ENCODE measurements at regions not wholly inside any gene's neighbourhood (a gene's known extent, or its start where the extent isn't known, plus 50 kb on each side); places are given as distances from the start of the nearest gene placed in this dataset.

DNA sequence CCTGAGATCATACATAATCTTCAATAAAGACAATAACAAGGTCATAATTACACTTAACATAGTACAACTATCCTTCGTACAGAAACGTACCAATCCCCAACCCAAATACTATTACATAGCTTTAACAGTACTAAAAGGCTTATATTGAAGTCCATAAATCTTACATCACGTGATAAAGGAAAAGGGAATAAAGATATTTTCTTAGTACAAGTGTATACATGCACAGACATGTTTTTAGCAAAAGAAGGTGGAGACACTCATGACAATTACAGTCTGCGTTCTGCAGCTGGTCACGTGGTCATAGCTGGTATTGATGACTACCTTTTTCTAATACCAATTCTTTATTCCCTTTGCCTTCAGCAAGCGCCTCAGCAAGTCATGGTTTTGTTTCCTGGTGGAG is 464.5 kb upstream of the SLITRK5 start:
- H3K27ac ChIP-seq (ENCODE audit: low read length), result no peak overlapping the region
- no peaks in the 10 kb centered on the region for H3K36me3 ChIP-seq (ENCODE audit: control insufficient read depth, insufficient read depth, low read length)
- H3K9me3 ChIP-seq (ENCODE audit: control insufficient read depth, insufficient read depth, low read length), result no peaks in the 10 kb centered on the region
- DNase-seq (no peak), ATAC-seq (no peak)
- Mint-ChIP-seq H3K27ac (no peak overlapping the region), H3K36me3 (no peaks in the 10 kb centered on the region), H3K4me1 (no peaks in the 10 kb centered on the region), H3K9me3 (peaks cover 10 to 12% of the 10 kb centered on the region in 2 donors), H3K4me3 (no peak overlapping the region), H3K27me3 (ENCODE audit: low read depth in 2 of 2) (no peaks in the 10 kb centered on the region)
- 84% methylated on average over 6 of the region's 6 CpGs for WGBS (ENCODE audit: insufficient coverage)
- no peak overlapping the region for H3K4me3 ChIP-seq (ENCODE audit: low read length)
- H3K27me3 ChIP-seq (ENCODE audit: control insufficient read depth, insufficient read depth, low read length), result no peaks in the 10 kb centered on the region
- H3K4me1 ChIP-seq (ENCODE audit: control insufficient read depth, insufficient read depth, low read length), result no peaks in the 10 kb centered on the region
- intact Hi-C loops (cut with micrococcal nuclease), result no loop called here
- TF ChIP-seq, protein P1, sequence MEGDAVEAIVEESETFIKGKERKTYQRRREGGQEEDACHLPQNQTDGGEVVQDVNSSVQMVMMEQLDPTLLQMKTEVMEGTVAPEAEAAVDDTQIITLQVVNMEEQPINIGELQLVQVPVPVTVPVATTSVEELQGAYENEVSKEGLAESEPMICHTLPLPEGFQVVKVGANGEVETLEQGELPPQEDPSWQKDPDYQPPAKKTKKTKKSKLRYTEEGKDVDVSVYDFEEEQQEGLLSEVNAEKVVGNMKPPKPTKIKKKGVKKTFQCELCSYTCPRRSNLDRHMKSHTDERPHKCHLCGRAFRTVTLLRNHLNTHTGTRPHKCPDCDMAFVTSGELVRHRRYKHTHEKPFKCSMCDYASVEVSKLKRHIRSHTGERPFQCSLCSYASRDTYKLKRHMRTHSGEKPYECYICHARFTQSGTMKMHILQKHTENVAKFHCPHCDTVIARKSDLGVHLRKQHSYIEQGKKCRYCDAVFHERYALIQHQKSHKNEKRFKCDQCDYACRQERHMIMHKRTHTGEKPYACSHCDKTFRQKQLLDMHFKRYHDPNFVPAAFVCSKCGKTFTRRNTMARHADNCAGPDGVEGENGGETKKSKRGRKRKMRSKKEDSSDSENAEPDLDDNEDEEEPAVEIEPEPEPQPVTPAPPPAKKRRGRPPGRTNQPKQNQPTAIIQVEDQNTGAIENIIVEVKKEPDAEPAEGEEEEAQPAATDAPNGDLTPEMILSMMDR (IDR thresholded peaks at IDR 0.05), result no peak

DNA sequence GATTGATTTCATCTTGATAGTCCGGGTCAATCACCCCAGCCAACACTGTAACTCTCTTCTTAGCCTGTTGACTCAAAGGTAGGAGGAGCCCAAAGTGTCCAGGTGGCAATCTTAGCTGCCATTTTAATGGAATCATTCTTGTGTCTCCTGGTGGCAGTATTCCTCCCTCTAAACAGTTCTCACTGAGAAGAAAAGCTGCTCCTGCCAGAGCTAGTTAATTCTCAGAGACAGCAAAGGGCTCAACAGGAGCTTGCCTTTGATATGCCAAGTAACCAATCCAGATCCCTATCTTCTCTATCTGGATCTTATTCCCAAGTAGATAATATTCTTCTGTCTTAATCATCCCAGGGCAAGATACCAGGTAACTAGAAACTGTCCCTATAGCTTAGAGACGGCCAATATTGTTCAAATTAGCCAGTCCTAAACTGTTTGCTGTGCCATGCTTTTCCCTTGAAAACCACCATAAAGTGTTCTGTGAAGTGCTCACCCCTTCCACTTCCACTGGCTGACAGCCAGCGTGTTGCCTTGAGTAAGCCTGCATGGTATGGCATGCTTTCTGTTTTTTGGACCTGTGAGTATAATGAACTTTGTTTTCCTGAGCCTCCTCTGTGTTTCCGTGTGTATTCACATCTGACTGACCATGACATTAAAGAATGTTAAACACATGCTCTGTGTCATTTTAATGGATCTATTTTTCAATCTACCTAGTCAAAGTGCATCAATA is 463.7 kb upstream of the SLITRK5 start:
- no peak for ATAC-seq
- Histone ChIP-seq H3K36me3 (ENCODE audit: control insufficient read depth, insufficient read depth, low read length) (no peaks in the 10 kb centered on the region), H3K9me3 (ENCODE audit: control insufficient read depth, insufficient read depth, low read length) (no peaks in the 10 kb centered on the region), H3K4me1 (ENCODE audit: control insufficient read depth, insufficient read depth, low read length) (no peaks in the 10 kb centered on the region), H3K27ac (ENCODE audit: low read length) (no peak overlapping the region), H3K4me3 (ENCODE audit: low read length) (no peak overlapping the region), H3K27me3 (ENCODE audit: control insufficient read depth, insufficient read depth, low read length) (no peaks in the 10 kb centered on the region)
- Mint-ChIP-seq H3K36me3 (no peaks in the 10 kb centered on the region), H3K27me3 (ENCODE audit: low read depth in 2 of 2) (no peaks in the 10 kb centered on the region), H3K9me3 (peaks cover 12% of the 10 kb centered on the region in 2 donors), H3K4me3 (no peak overlapping the region), H3K4me1 (no peaks in the 10 kb centered on the region), H3K27ac (no peak overlapping the region)
- no peak for DNase-seq
- intact Hi-C loops (cut with micrococcal nuclease), result no loop called here
- WGBS (ENCODE audit: insufficient coverage), result 59% methylated on average over 4 of the region's 4 CpGs
- TF ChIP-seq, protein P1 (IDR thresholded peaks at IDR 0.05), result no peak

- Mint-ChIP-seq H3K27me3 (ENCODE audit: low read depth in 2 of 2) (no peaks in the 10 kb centered on the region), H3K36me3 (no peaks in the 10 kb centered on the region), H3K27ac (no peak overlapping the region), H3K9me3 (peaks cover 12 to 15% of the 10 kb centered on the region in 2 donors), H3K4me3 (no peak overlapping the region), H3K4me1 (no peaks in the 10 kb centered on the region)
- Histone ChIP-seq H3K9me3 (ENCODE audit: control insufficient read depth, insufficient read depth, low read length) (no peaks in the 10 kb centered on the region), H3K36me3 (ENCODE audit: control insufficient read depth, insufficient read depth, low read length) (no peaks in the 10 kb centered on the region), H3K4me1 (ENCODE audit: control insufficient read depth, insufficient read depth, low read length) (no peaks in the 10 kb centered on the region), H3K4me3 (ENCODE audit: low read length) (no peak overlapping the region), H3K27me3 (ENCODE audit: control insufficient read depth, insufficient read depth, low read length) (no peaks in the 10 kb centered on the region), H3K27ac (ENCODE audit: low read length) (no peak overlapping the region)
- DNase-seq, result no peak
- intact Hi-C loops (cut with micrococcal nuclease), result no loop called here
- ATAC-seq, result no peak
- TF ChIP-seq, protein P1 (IDR thresholded peaks at IDR 0.05), result no peak
- WGBS (ENCODE audit: insufficient coverage), result 83% methylated on average over 1 of the region's 2 CpGs
Observed at GRCh38 chr13:87208636-87209035, 462.5 kb upstream of the SLITRK5 start.

DNA sequence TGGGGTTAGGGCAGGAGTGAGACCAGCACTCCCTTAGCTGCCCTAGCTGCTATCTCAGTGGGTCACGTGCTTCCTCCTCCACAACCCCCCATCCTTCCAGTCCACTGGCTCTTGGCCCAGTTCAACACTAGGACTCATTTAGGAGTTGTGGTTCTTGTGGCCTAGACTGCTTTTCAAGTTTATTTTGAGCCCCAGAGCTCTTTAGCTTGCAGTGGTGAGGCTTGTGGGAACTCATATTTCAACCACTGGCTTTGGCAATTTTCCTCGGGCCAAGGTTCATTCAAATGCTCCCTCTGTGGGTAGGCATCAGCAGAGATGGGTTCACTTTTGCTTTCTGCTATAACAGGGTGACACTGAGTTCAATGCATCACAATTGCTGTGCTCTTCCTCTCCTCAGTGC is 436.2 kb upstream of the SLITRK5 start:
- 3% methylated on average over 2 of the region's 2 CpGs for WGBS (ENCODE audit: insufficient coverage)
- DNase-seq (no peak), ATAC-seq (no peak)
- Mint-ChIP-seq H3K4me1 (no peaks in the 10 kb centered on the region), H3K9me3 (peaks cover 21 to 29% of the 10 kb centered on the region in 2 donors), H3K27ac (no peak overlapping the region), H3K36me3 (no peaks in the 10 kb centered on the region), H3K4me3 (no peak overlapping the region), H3K27me3 (ENCODE audit: low read depth in 2 of 2) (no peaks in the 10 kb centered on the region)
- H3K27me3 ChIP-seq (ENCODE audit: control insufficient read depth, insufficient read depth, low read length), result no peaks in the 10 kb centered on the region
- H3K36me3 ChIP-seq (ENCODE audit: control insufficient read depth, insufficient read depth, low read length), result no peaks in the 10 kb centered on the region
- H3K27ac ChIP-seq (ENCODE audit: low read length), result no peak overlapping the region
- TF ChIP-seq, protein P1 (IDR thresholded peaks at IDR 0.05), result no peak
- no peak overlapping the region for H3K4me3 ChIP-seq (ENCODE audit: low read length)
- H3K4me1 ChIP-seq (ENCODE audit: control insufficient read depth, insufficient read depth, low read length), result no peaks in the 10 kb centered on the region
- intact Hi-C loops (cut with micrococcal nuclease), result no loop called here
- peaks cover 13% of the 10 kb centered on the region for H3K9me3 ChIP-seq (ENCODE audit: control insufficient read depth, insufficient read depth, low read length)
